NCI-H446 (cell line): ENCODE measurements at regions not wholly inside any gene's neighbourhood (a gene's known extent, or its start where the extent isn't known, plus 50 kb on each side); places are given as distances from the start of the nearest gene placed in this dataset.
"Not testable (repeated sequence)": the region's sequence is repeated elsewhere in the genome, so short reads cannot be mapped to it uniquely, and the experiment has no call there.

ENCODE experiments used
- DNase-seq, 2 experiments: peaks; one replicate each; lab custom pipeline; 2025; lab: John Stamatoyannopoulos, UW

GRCh38 chr5:121350181-121350930 lies 501.3 kb upstream of the FTMT start:
- no peak for DNase-seq

DNA sequence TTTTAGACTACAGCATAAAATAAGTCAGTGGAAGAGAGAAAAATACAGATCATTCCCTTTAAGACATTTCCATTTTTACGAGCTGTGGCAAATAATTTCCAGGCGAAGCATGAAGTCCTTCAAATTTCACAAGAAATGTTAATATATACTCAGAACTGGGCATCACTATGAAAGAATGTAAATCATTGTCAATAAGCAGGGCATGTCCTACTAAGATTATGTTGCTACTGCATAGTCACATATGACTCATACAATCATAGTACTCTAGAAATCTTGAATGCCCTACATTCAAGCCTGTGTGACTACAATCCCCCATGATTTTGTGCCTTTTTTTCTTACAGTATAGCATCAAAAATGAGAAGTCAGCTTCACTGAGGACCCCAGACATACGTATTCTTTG lies 485.2 kb upstream of the FTMT start:
- no peak for DNase-seq

- DNase-seq: no peak
Observed at GRCh38 chr5:121373371-121373770, 478.3 kb upstream of the FTMT start.

- DNase-seq: peak in 1 of 2 experiments; percentile 55
Observed at GRCh38 chr5:121377461-121377860, 474.2 kb upstream of the FTMT start.

DNA sequence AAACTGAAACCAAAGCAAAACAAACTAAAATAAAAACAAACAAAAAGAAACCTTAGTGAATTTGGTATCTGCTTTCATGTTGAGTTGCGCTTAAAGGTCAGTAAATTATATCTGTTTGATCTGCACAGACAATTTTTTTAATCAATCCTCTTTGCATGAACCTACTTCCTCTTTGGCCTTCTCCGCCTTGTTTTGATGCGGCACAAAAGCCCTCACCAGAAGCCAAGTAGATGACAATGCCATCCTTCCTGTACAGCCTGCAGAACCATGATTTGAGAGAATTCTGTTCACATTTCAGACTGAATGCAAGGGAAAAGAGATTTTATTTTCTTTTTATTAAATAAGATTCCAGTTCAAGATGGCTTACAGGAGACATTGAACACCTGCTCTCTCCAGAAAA lies 473.6 kb upstream of the FTMT start:
- DNase-seq: no peak

DNA sequence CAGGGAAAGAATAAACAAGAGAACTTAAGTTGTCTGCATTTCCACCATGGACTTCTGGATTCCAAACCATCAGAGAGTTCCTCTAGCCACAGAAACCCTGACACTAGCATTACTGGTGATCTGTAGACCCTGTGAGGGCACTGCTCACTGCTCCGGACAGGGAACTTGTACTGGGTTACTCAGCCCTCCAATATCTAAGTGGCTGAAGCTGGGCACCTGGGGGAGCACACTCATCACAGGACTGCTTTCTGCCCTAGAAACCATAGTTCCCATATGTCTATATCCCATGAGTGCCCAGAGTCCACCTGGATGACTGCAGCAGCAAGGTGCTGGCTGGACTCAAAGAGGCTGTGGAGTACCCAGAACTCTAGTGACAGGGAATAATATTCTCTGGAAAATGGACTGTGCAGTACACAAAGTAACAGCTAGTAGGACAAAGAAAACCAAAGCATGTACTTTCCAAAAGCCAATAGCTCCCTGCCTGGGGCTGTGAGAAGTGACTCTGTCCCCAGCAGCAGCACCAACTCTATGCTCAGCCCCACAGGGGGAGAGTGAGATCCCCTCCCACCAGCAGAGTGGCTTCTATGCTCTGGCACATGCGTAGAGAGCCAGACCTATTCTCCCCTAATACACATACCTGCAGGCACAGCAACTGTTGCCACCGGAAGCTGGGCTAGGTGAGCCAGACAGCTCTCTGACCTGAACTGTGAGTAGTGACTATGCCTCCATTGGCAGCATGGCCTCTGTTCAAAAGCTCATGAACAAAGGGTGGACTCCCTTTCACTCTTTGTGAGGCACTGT lies 472.9 kb upstream of the FTMT start:
- no peak for DNase-seq

GRCh38 chr5:121380066-121380465 lies 471.6 kb upstream of the FTMT start:
- DNase-seq: no peak

DNA sequence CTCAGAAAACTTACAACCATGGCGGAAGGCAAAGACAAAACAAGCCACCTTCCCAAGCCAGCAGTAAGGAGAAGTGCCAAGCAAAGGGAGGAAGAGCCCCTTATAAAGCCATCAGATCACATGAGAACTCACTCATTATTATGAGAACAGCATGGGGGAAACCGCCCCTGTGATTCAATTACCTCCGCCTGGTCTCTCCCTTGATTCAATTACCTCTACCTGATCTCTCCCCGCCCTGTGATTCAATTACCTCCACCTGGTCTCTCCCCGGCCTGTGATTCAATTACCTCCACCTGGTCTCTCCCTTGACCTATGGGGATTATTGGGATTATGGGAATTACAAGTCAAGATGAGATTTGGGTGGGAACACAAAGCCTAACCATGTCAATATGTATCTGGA lies 467.3 kb upstream of the FTMT start:
- no peak for DNase-seq

- no peak for DNase-seq
Observed at GRCh38 chr5:121386334-121386733, 465.3 kb upstream of the FTMT start.

DNA sequence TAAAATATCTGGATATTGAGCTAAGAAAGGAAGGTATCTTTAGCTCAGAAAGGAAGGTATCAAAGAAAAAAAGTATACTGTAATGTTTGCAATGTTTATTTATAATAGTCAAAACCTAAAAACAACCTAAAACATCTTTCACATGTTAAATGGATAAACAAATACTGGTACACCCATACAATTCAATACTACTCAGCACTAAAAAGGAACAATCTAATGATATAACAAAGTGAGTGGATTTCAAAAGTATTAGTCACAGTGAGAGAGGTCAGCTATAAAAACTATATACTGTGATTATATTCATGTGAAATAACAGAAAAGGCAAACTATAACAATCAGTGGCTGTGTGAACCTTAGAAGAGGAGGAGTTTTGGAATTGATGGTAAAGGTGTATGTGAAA lies 455.0 kb upstream of the FTMT start:
- DNase-seq: no peak

- DNase-seq: no peak
Observed at GRCh38 chr5:121399879-121400278, 451.8 kb upstream of the FTMT start.

GRCh38 chr5:121408778-121409177 lies 442.9 kb upstream of the FTMT start:
- DNase-seq: no peak

DNA sequence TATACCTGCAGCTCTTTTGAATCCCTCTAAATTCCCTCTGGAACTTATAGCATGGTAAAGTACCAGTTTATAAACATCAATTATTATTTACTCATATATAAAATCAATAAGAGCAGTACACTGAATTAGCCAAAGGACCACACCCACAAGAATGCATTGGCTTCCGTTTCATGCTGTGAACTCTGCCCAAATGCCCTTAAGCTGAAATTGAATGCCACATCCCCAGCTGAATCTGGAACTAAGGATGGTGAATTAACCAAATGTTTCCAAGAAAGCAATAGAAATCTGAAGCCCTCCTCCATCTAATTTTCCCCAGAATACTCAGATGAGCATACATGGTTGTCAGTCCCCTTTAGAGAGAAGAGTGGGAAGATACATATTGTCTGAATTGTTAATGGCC lies 436.4 kb upstream of the FTMT start:
- DNase-seq: no peak

- DNase-seq: no peak
Observed at GRCh38 chr5:121421646-121422045, 430.0 kb upstream of the FTMT start.

- DNase-seq: no peak
Observed at GRCh38 chr5:121424976-121425375, 426.7 kb upstream of the FTMT start.

DNA sequence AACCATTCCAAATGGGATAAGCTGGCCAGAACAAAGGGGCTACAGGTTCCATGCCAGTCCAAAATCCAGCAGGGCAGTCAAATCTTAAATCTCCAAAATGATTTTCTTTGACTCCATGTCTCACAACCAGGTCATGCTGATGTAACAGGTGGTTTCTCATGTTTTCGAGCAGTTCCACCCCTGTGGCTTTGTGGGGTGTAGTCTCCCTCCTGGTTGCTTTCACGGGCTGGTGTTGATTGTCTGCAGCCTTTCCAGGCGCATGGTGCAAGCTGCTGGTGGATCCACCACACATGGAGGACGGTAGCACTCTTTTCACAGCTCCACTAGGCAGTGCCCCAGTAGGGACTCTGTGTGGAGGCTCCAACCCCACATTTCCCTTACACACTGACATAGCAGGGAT lies 425.5 kb upstream of the FTMT start:
- DNase-seq: no peak

GRCh38 chr5:121429761-121430160 lies 421.9 kb upstream of the FTMT start:
- DNase-seq: no peak

GRCh38 chr5:121430538-121430937 lies 421.1 kb upstream of the FTMT start:
- no peak for DNase-seq

DNA sequence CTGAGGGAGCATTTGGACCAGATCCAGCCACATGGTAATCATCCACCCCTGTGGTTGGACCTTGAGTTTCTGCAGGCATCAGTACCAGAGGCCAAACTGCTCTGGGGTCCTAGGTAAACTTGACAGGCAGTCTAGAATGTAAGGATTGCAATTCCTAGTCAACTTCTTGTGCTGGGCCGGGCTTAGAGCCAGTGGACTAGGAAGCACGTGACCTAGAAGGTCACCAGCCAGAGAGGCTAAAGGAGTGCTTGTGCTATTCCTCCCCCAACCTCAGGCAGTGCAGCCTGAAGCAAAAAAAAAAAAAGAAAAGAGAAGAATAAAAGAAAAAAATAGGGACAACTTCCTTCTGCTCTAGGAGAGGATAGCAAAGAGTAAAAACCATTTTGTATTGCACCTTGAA lies 406.2 kb upstream of the FTMT start:
- DNase-seq: no peak

DNA sequence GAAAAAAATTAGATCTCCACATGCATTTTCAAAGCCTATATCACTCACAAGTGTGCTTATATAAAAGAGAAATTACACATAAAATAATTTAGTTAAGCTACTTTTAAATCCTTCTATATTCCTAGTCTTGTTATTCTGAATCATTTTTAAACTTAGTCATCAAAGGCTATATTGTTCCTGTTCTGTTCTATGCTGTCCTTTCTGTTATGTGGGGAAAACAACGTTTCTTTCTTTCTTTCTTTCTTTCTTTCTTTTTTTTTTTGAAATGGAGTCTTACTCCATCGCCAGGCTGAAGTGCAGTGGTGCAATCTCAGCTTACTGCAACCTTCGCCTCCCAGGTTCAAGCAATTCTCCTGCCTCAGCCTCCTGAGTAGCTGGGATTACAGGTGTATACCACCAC lies 389.2 kb upstream of the FTMT start:
- no peak for DNase-seq

GRCh38 chr5:121471222-121471621 lies 380.5 kb upstream of the FTMT start:
- not testable (repeated sequence) for DNase-seq

DNA sequence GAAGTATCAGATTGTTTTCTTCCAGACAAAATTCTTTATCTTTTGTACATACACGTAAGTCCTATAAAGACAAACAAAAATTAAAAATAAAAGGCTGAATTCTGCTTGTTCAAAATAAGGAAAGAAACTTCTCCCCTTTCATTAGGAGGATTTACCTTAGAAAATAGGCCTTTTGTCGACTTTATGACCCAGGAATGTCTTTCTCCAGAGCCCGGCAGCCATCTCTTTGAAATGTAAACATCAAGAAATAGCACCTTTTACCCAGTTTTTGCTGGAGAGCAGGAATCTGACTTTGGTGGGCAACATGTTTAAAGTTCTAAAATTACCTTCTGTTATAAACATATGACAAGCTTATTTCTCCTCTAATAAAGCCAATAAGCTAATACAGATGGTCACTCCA lies 373.0 kb upstream of the FTMT start:
- no peak for DNase-seq

GRCh38 chr5:121479337-121479736 lies 372.3 kb upstream of the FTMT start:
- DNase-seq: no peak

GRCh38 chr5:121485281-121485680 lies 366.4 kb upstream of the FTMT start:
- no peak for DNase-seq
